HG02970 (cell line): ENCODE measurements at regions not wholly inside any gene's neighbourhood (a gene's known extent, or its start where the extent isn't known, plus 50 kb on each side); places are given as distances from the start of the nearest gene placed in this dataset.

Source experiments
- ATAC-seq: cut with Tn5 transposase; IDR thresholded peaks from one replicate; pipeline ENCODE4 v1.9.1; 2021; ENCODE audit warnings: mild to moderate bottlenecking, moderate library complexity, moderate number of reproducible peaks; ENCODE audit not compliant: unreplicated experiment, low FRiP score

- no peak for ATAC-seq
These were observed 314.8 kb downstream of the DIPK2A start for GRCh38 chr3:144286235-144286910.

GRCh38 chr3:144287001-144287400 is 315.4 kb downstream of the DIPK2A start:
- ATAC-seq: no peak

- no peak for ATAC-seq
These were observed 317.4 kb downstream of the DIPK2A start for GRCh38 chr3:144289057-144289456.

- ATAC-seq: peak; percentile 58
These were observed 323.3 kb downstream of the DIPK2A start for GRCh38 chr3:144294659-144295538.

- ATAC-seq: no peak
These were observed 324.0 kb downstream of the DIPK2A start for GRCh38 chr3:144295613-144296012.

- ATAC-seq: no peak
These were observed 325.2 kb downstream of the DIPK2A start for GRCh38 chr3:144296808-144297207.

GRCh38 chr3:144301863-144302262 is 330.2 kb downstream of the DIPK2A start:
- no peak for ATAC-seq

- ATAC-seq: no peak
These were observed 336.3 kb downstream of the DIPK2A start for GRCh38 chr3:144307951-144308350.

GRCh38 chr3:144308396-144308795 is 336.8 kb downstream of the DIPK2A start:
- no peak for ATAC-seq

GRCh38 chr3:144312702-144313101 is 341.1 kb downstream of the DIPK2A start:
- ATAC-seq: no peak

GRCh38 chr3:144314946-144315345 is 343.3 kb downstream of the DIPK2A start:
- no peak for ATAC-seq

GRCh38 chr3:144317961-144318360 is 346.3 kb downstream of the DIPK2A start:
- no peak for ATAC-seq

GRCh38 chr3:144324076-144324475 is 352.5 kb downstream of the DIPK2A start:
- no peak for ATAC-seq

GRCh38 chr3:144332868-144333267 is 361.2 kb downstream of the DIPK2A start:
- no peak for ATAC-seq

GRCh38 chr3:144341471-144341870 is 369.8 kb downstream of the DIPK2A start:
- no peak for ATAC-seq

GRCh38 chr3:144343343-144343742 is 371.7 kb downstream of the DIPK2A start:
- no peak for ATAC-seq

GRCh38 chr3:144343777-144344176 is 372.2 kb downstream of the DIPK2A start:
- ATAC-seq: no peak

GRCh38 chr3:144344925-144345548 is 373.4 kb downstream of the DIPK2A start:
- ATAC-seq: no peak

GRCh38 chr3:144350125-144350524 is 378.5 kb downstream of the DIPK2A start:
- ATAC-seq: no peak

GRCh38 chr3:144351011-144351410 is 379.4 kb downstream of the DIPK2A start:
- no peak for ATAC-seq

GRCh38 chr3:144351773-144352365 is 380.2 kb downstream of the DIPK2A start:
- no peak for ATAC-seq
